ENCODE measurements at regions not wholly inside any gene's neighbourhood (a gene's known extent, or its start where the extent isn't known, plus 50 kb on each side); places are given as distances from the start of the nearest gene placed in this dataset.

GRCh38 chr21:34279883-34280282 lies 83.9 kb upstream of the KCNE2 start:
- H3K4me1 ChIP-seq (ENCODE audit: insufficient read depth, low read length, severe bottlenecking): no peaks in the 10 kb centered on the region
- no peak overlapping the region for H3K4me3 ChIP-seq (ENCODE audit: low read depth, low read length, poor library complexity, severe bottlenecking)
- no peak for TF ChIP-seq CTCF (IDR thresholded peaks at IDR 0.05; ENCODE audit: low read length)
- TF ChIP-seq EZH2 (IDR thresholded peaks at IDR 0.05; ENCODE audit: borderline replicate concordance, low read length): no peak
- no peaks in the 10 kb centered on the region for H3F3A ChIP-seq (ENCODE audit: insufficient read depth, low read length)
- no peak overlapping the region for H3K9ac ChIP-seq (ENCODE audit: low read length)
- H3K4me2 ChIP-seq (ENCODE audit: low read length): no peak overlapping the region
- H3K79me2 ChIP-seq (ENCODE audit: insufficient read depth, low read length): no peaks in the 10 kb centered on the region
- no peaks in the 10 kb centered on the region for H4K20me1 ChIP-seq (ENCODE audit: insufficient read depth, low read length)
- no peaks in the 10 kb centered on the region for H3K27me3 ChIP-seq (ENCODE audit: insufficient read depth, low read length)
- no peaks in the 10 kb centered on the region for H3K36me3 ChIP-seq (ENCODE audit: insufficient read depth, low read length)
- H3K9me2 ChIP-seq (ENCODE audit: low read depth, low read length): no peaks in the 10 kb centered on the region
- H2AFZ ChIP-seq (ENCODE audit: low read length): no peak overlapping the region
- no peaks in the 10 kb centered on the region for H3K9me3 ChIP-seq (ENCODE audit: low read length)
- no peak overlapping the region for H3K27ac ChIP-seq (ENCODE audit: low read depth, low read length, poor library complexity, severe bottlenecking)

GRCh38 chr21:34280389-34280795 lies 83.4 kb upstream of the KCNE2 start:
- no peak overlapping the region for H3K4me2 ChIP-seq (ENCODE audit: low read length)
- no peak for TF ChIP-seq EZH2 (IDR thresholded peaks at IDR 0.05; ENCODE audit: borderline replicate concordance, low read length)
- no peak for TF ChIP-seq CTCF (IDR thresholded peaks at IDR 0.05; ENCODE audit: low read length)
- H3K9me2 ChIP-seq (ENCODE audit: low read depth, low read length): no peaks in the 10 kb centered on the region

GRCh38 chr21:34280959-34281358 lies 82.8 kb upstream of the KCNE2 start:
- Histone ChIP-seq H3K4me3 (ENCODE audit: low read depth, low read length, poor library complexity, severe bottlenecking) (no peak overlapping the region), H4K20me1 (ENCODE audit: insufficient read depth, low read length) (no peaks in the 10 kb centered on the region), H3K4me2 (ENCODE audit: low read length) (no peak overlapping the region), H3K27ac (ENCODE audit: low read depth, low read length, poor library complexity, severe bottlenecking) (no peak overlapping the region), H3K9me3 (ENCODE audit: low read length) (no peaks in the 10 kb centered on the region), H3K4me1 (ENCODE audit: insufficient read depth, low read length, severe bottlenecking) (no peaks in the 10 kb centered on the region), H3K9me2 (ENCODE audit: low read depth, low read length) (no peaks in the 10 kb centered on the region), H3K79me2 (ENCODE audit: insufficient read depth, low read length) (no peaks in the 10 kb centered on the region), H3K36me3 (ENCODE audit: insufficient read depth, low read length) (no peaks in the 10 kb centered on the region), H3K27me3 (ENCODE audit: insufficient read depth, low read length) (no peaks in the 10 kb centered on the region), H3F3A (ENCODE audit: insufficient read depth, low read length) (no peaks in the 10 kb centered on the region), H3K9ac (ENCODE audit: low read length) (no peak overlapping the region), H2AFZ (ENCODE audit: low read length) (no peak overlapping the region)
- TF ChIP-seq CTCF (IDR thresholded peaks at IDR 0.05; ENCODE audit: low read length): no peak
- no peak for TF ChIP-seq EZH2 (IDR thresholded peaks at IDR 0.05; ENCODE audit: borderline replicate concordance, low read length)

More at GRCh38 chr21:34280389-34280795, 83.4 kb upstream of the KCNE2 start:
- H3K27me3 ChIP-seq (ENCODE audit: insufficient read depth, low read length): no peaks in the 10 kb centered on the region
- H2AFZ ChIP-seq (ENCODE audit: low read length): no peak overlapping the region
- no peaks in the 10 kb centered on the region for H3K9me3 ChIP-seq (ENCODE audit: low read length)
- no peaks in the 10 kb centered on the region for H3K36me3 ChIP-seq (ENCODE audit: insufficient read depth, low read length)
- no peak overlapping the region for H3K9ac ChIP-seq (ENCODE audit: low read length)
- no peaks in the 10 kb centered on the region for H3F3A ChIP-seq (ENCODE audit: insufficient read depth, low read length)
- H3K27ac ChIP-seq (ENCODE audit: low read depth, low read length, poor library complexity, severe bottlenecking): no peak overlapping the region
- H3K79me2 ChIP-seq (ENCODE audit: insufficient read depth, low read length): no peaks in the 10 kb centered on the region
- no peak overlapping the region for H3K4me3 ChIP-seq (ENCODE audit: low read depth, low read length, poor library complexity, severe bottlenecking)
- no peaks in the 10 kb centered on the region for H3K4me1 ChIP-seq (ENCODE audit: insufficient read depth, low read length, severe bottlenecking)
- no peaks in the 10 kb centered on the region for H4K20me1 ChIP-seq (ENCODE audit: insufficient read depth, low read length)
